ENCODE measurements at regions not wholly inside any gene's neighbourhood (a gene's known extent, or its start where the extent isn't known, plus 50 kb on each side); places are given as distances from the start of the nearest gene placed in this dataset.

- H3K9me3 ChIP-seq (ENCODE audit: low read length) = no peaks in the 10 kb centered on the region
- H2AFZ ChIP-seq (ENCODE audit: low read length) = no peak overlapping the region
- H3K27me3 ChIP-seq (ENCODE audit: low read length) = no peaks in the 10 kb centered on the region
- H4K20me1 ChIP-seq (ENCODE audit: insufficient read depth, low read depth, low read length) = no peaks in the 10 kb centered on the region
- H3K27ac ChIP-seq (ENCODE audit: low read length) = no peak overlapping the region
- no peaks in the 10 kb centered on the region for H3K79me2 ChIP-seq (ENCODE audit: low read length)
- no peak overlapping the region for H3K9ac ChIP-seq (ENCODE audit: low read length)
- H3K4me3 ChIP-seq (ENCODE audit: low read length) = no peak overlapping the region
- DNase-seq = no peak
- H3K9me2 ChIP-seq (replicated peaks; ENCODE audit: insufficient read depth, low read length) = no peaks in the 10 kb centered on the region
- no peaks in the 10 kb centered on the region for H3K4me1 ChIP-seq (ENCODE audit: low read length)
- no peaks in the 10 kb centered on the region for H3K36me3 ChIP-seq (ENCODE audit: insufficient read depth, low read length)
- no peak overlapping the region for H3K4me2 ChIP-seq (ENCODE audit: low read depth, low read length, poor library complexity, severe bottlenecking)
These were observed 273.3 kb downstream of the MAN2A1 start for GRCh38 chr5:109962882-109963603.

DNA sequence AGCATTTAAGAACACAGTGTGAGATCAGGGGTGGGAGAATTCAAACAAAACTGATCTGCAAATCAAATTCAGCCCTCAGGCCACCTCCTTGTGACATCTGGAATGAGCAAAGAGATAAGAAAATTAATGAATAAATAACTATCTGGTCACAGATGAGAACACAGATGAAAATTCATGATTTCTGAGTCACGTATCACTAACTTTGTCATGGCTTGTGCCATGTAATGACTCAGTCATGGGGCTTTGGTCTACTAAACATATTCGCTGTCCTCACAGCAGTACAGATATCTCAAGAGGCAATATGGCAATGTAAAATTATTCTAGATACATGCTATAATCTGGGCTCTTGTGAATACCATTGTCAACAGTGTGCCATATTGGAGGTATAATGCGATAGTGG is 274.4 kb downstream of the MAN2A1 start:
- no peak for DNase-seq
- H4K20me1 ChIP-seq (ENCODE audit: insufficient read depth, low read depth, low read length) = no peaks in the 10 kb centered on the region
- no peaks in the 10 kb centered on the region for H3K9me3 ChIP-seq (ENCODE audit: low read length)
- H3K36me3 ChIP-seq (ENCODE audit: insufficient read depth, low read length) = no peaks in the 10 kb centered on the region
- no peak overlapping the region for H3K4me2 ChIP-seq (ENCODE audit: low read depth, low read length, poor library complexity, severe bottlenecking)
- no peaks in the 10 kb centered on the region for H3K4me1 ChIP-seq (ENCODE audit: low read length)
- H2AFZ ChIP-seq (ENCODE audit: low read length) = no peak overlapping the region
- no peak overlapping the region for H3K9ac ChIP-seq (ENCODE audit: low read length)
- H3K27ac ChIP-seq (ENCODE audit: low read length) = no peak overlapping the region
- H3K27me3 ChIP-seq (ENCODE audit: low read length) = no peaks in the 10 kb centered on the region
- no peak overlapping the region for H3K4me3 ChIP-seq (ENCODE audit: low read length)
- H3K79me2 ChIP-seq (ENCODE audit: low read length) = no peaks in the 10 kb centered on the region
- no peaks in the 10 kb centered on the region for H3K9me2 ChIP-seq (replicated peaks; ENCODE audit: insufficient read depth, low read length)

DNA sequence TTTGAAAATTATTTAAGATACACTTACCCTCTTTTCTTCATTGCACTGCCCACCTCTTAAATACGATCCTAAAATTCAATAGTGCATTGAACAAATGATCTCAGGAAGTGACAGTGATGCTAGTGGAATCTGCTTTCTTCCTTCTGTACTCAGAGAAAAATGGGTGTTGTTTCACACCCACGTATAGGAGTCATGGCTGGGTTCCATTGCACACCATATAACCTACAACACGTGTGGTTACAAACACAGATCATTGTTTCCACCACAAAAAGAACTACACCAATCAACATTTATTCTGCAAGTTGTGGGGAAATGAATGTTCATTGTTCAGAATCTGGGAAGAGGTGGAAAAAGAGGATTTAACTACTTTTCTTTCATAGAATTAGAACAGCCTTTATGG is 275.9 kb downstream of the MAN2A1 start:
- no peaks in the 10 kb centered on the region for H3K79me2 ChIP-seq (ENCODE audit: low read length)
- H3K27me3 ChIP-seq (ENCODE audit: low read length) = no peaks in the 10 kb centered on the region
- H3K27ac ChIP-seq (ENCODE audit: low read length) = no peak overlapping the region
- H3K4me3 ChIP-seq (ENCODE audit: low read length) = no peak overlapping the region
- DNase-seq = no peak
- H3K9me3 ChIP-seq (ENCODE audit: low read length) = no peaks in the 10 kb centered on the region
- H3K4me2 ChIP-seq (ENCODE audit: low read depth, low read length, poor library complexity, severe bottlenecking) = no peak overlapping the region
- no peaks in the 10 kb centered on the region for H3K9me2 ChIP-seq (replicated peaks; ENCODE audit: insufficient read depth, low read length)
- H4K20me1 ChIP-seq (ENCODE audit: insufficient read depth, low read depth, low read length) = no peaks in the 10 kb centered on the region
- no peak overlapping the region for H3K9ac ChIP-seq (ENCODE audit: low read length)
- H3K4me1 ChIP-seq (ENCODE audit: low read length) = no peaks in the 10 kb centered on the region
- no peaks in the 10 kb centered on the region for H3K36me3 ChIP-seq (ENCODE audit: insufficient read depth, low read length)
- H2AFZ ChIP-seq (ENCODE audit: low read length) = no peak overlapping the region

- Histone ChIP-seq H3K4me2 (ENCODE audit: low read depth, low read length, poor library complexity, severe bottlenecking) (no peak overlapping the region), H3K9me2 (replicated peaks; ENCODE audit: insufficient read depth, low read length) (no peaks in the 10 kb centered on the region), H3K4me1 (ENCODE audit: low read length) (no peaks in the 10 kb centered on the region), H3K9ac (ENCODE audit: low read length) (no peak overlapping the region), H3K36me3 (ENCODE audit: insufficient read depth, low read length) (no peaks in the 10 kb centered on the region), H3K79me2 (ENCODE audit: low read length) (no peaks in the 10 kb centered on the region), H3K27me3 (ENCODE audit: low read length) (no peaks in the 10 kb centered on the region), H2AFZ (ENCODE audit: low read length) (no peak overlapping the region), H3K9me3 (ENCODE audit: low read length) (no peaks in the 10 kb centered on the region), H4K20me1 (ENCODE audit: insufficient read depth, low read depth, low read length) (no peaks in the 10 kb centered on the region), H3K4me3 (ENCODE audit: low read length) (no peak overlapping the region), H3K27ac (ENCODE audit: low read length) (no peak overlapping the region)
- no peak for DNase-seq
These were observed 282.2 kb downstream of the MAN2A1 start for GRCh38 chr5:109971968-109972367.

DNA sequence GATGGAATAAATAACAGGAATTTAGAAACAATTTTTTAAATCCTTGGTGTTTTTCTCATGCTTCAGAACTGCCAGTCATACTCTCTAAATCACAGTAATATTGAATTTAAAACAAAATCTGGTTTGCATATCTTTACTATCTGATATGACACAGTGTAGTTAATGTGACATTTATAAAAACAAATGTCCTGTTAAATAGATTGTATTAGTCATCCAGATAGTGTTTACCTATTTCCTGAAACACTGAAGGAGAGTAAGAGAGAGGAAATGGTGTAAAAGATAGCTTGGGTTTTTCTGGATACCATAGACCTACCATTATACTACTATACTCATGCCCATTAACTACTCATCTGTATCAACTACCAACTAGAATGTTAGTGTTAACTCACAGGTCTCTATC is 292.3 kb downstream of the MAN2A1 start:
- Histone ChIP-seq H3K27ac (ENCODE audit: low read length) (no peak overlapping the region), H3K4me2 (ENCODE audit: low read depth, low read length, poor library complexity, severe bottlenecking) (no peak overlapping the region), H3K79me2 (ENCODE audit: low read length) (no peaks in the 10 kb centered on the region), H3K4me3 (ENCODE audit: low read length) (no peak overlapping the region), H3K36me3 (ENCODE audit: insufficient read depth, low read length) (no peaks in the 10 kb centered on the region), H3K27me3 (ENCODE audit: low read length) (no peaks in the 10 kb centered on the region), H2AFZ (ENCODE audit: low read length) (no peak overlapping the region), H4K20me1 (ENCODE audit: insufficient read depth, low read depth, low read length) (no peaks in the 10 kb centered on the region), H3K9me2 (replicated peaks; ENCODE audit: insufficient read depth, low read length) (0 out of 2 replicates have a peak, but pooled peaks cover 3% of the 10 kb centered on the region), H3K9ac (ENCODE audit: low read length) (no peak overlapping the region), H3K9me3 (ENCODE audit: low read length) (no peaks in the 10 kb centered on the region), H3K4me1 (ENCODE audit: low read length) (no peaks in the 10 kb centered on the region)
- DNase-seq = no peak

DNA sequence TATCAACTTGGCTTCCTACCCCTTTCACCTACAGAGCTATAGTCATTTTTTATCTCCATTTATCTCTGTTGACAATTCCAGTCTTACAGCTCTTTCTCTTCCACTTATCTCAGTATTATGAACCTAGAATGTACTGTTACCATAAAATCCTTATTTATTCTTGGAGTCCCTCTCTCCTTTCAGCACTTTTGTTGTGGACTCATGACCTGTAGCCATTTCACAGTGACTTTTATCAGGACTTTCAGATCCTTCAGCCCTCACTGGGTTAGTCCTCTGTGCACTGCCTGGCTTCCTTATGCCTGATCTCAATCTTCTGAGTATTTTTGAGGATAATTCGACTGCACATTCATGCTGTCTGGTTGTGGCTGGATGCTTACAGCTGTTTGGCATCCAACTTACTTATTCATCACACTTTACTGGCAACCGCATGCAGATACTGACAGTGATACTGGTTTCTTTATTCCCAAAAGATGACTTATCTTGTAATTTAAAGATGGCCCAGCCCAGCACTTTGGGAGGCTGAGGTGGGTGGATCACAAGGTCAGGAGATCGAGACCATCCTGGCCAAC is 293.3 kb downstream of the MAN2A1 start:
- Histone ChIP-seq H3K4me1 (ENCODE audit: low read length) (no peaks in the 10 kb centered on the region), H3K27ac (ENCODE audit: low read length) (no peak overlapping the region), H3K27me3 (ENCODE audit: low read length) (no peaks in the 10 kb centered on the region), H3K9ac (ENCODE audit: low read length) (no peak overlapping the region), H3K4me3 (ENCODE audit: low read length) (no peak overlapping the region), H4K20me1 (ENCODE audit: insufficient read depth, low read depth, low read length) (no peaks in the 10 kb centered on the region), H3K4me2 (ENCODE audit: low read depth, low read length, poor library complexity, severe bottlenecking) (no peak overlapping the region), H3K36me3 (ENCODE audit: insufficient read depth, low read length) (no peaks in the 10 kb centered on the region), H3K9me3 (ENCODE audit: low read length) (no peaks in the 10 kb centered on the region), H2AFZ (ENCODE audit: low read length) (no peak overlapping the region), H3K79me2 (ENCODE audit: low read length) (no peaks in the 10 kb centered on the region), H3K9me2 (replicated peaks; ENCODE audit: insufficient read depth, low read length) (0 out of 2 replicates have a peak, but pooled peaks cover 3% of the 10 kb centered on the region)
- DNase-seq = no peak

DNA sequence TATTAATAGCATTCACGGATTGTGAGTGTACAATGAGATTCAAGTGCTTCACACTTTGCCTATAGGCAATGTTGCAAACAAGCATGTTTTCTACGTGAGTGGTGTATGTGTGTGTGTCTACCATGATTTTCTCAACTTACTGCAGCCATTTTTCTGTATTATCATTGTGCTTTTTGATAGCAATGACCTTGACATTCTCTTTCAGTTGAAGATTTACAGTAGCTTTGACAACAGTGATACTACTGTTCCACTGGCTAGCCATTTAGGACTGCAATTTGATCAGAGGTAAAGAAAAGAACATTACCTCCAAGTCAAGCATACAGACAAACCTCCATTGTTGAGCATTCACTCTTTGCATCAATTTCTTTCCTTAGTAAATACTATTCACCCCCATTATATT is 297.0 kb downstream of the MAN2A1 start:
- H3K9ac ChIP-seq (ENCODE audit: low read length) = no peak overlapping the region
- H3K9me2 ChIP-seq (replicated peaks; ENCODE audit: insufficient read depth, low read length) = 0 out of 2 replicates have a peak, but pooled peaks cover 3% of the 10 kb centered on the region
- no peaks in the 10 kb centered on the region for H3K4me1 ChIP-seq (ENCODE audit: low read length)
- no peak overlapping the region for H3K4me3 ChIP-seq (ENCODE audit: low read length)
- no peaks in the 10 kb centered on the region for H4K20me1 ChIP-seq (ENCODE audit: insufficient read depth, low read depth, low read length)
- no peak overlapping the region for H2AFZ ChIP-seq (ENCODE audit: low read length)
- H3K27me3 ChIP-seq (ENCODE audit: low read length) = no peaks in the 10 kb centered on the region
- DNase-seq = no peak
- no peaks in the 10 kb centered on the region for H3K79me2 ChIP-seq (ENCODE audit: low read length)
- no peak overlapping the region for H3K4me2 ChIP-seq (ENCODE audit: low read depth, low read length, poor library complexity, severe bottlenecking)
- no peak overlapping the region for H3K27ac ChIP-seq (ENCODE audit: low read length)
- no peaks in the 10 kb centered on the region for H3K9me3 ChIP-seq (ENCODE audit: low read length)
- no peaks in the 10 kb centered on the region for H3K36me3 ChIP-seq (ENCODE audit: insufficient read depth, low read length)

DNA sequence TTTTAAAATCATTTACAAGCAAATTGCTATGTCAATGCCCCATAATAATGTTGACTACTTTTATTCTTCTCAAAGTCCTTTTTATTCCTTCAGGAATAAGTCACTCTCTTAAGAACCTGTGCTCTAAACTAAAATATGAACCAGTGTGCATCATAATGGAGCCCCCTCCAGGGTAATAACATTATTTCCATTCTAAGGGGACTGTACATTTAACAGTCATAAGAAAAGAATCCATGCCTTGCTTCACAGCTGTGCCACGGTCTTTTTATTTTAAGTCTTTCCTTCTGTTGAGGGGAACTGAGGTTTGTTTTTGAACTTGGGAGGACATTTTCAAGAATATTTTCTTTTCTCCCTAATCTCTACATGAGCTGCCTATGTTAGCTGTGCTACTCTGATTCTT is 297.6 kb downstream of the MAN2A1 start:
- Histone ChIP-seq H4K20me1 (ENCODE audit: insufficient read depth, low read depth, low read length) (no peaks in the 10 kb centered on the region), H2AFZ (ENCODE audit: low read length) (no peak overlapping the region), H3K4me2 (ENCODE audit: low read depth, low read length, poor library complexity, severe bottlenecking) (no peak overlapping the region), H3K9me3 (ENCODE audit: low read length) (no peaks in the 10 kb centered on the region), H3K79me2 (ENCODE audit: low read length) (no peaks in the 10 kb centered on the region), H3K9ac (ENCODE audit: low read length) (no peak overlapping the region), H3K4me3 (ENCODE audit: low read length) (no peak overlapping the region), H3K27ac (ENCODE audit: low read length) (no peak overlapping the region), H3K4me1 (ENCODE audit: low read length) (no peaks in the 10 kb centered on the region), H3K27me3 (ENCODE audit: low read length) (no peaks in the 10 kb centered on the region), H3K9me2 (replicated peaks; ENCODE audit: insufficient read depth, low read length) (0 out of 2 replicates have a peak, but pooled peaks cover 3% of the 10 kb centered on the region), H3K36me3 (ENCODE audit: insufficient read depth, low read length) (no peaks in the 10 kb centered on the region)
- DNase-seq = no peak

Data from Karpas-422 (cell line).